Keratinocyte (primary cell): ENCODE measurements at regions not wholly inside any gene's neighbourhood (a gene's known extent, or its start where the extent isn't known, plus 50 kb on each side); places are given as distances from the start of the nearest gene placed in this dataset.

Source experiments
- DNase-seq: peaks from one replicate; pipeline ENCODE4 v3.0.0-alpha.2; 2011; ENCODE audit warnings: low read depth, missing footprints, low spot score
- FAIRE-seq: peaks from 2 replicates; lab custom pipeline; 2011; peaks lifted over from hg19 to GRCh38; lab: Jason Lieb, UNC
- H2AFZ ChIP-seq: 2 replicates; pipeline ENCODE4 v1.6.0; 2012; ENCODE audit warnings: low read length, control low read depth, inconsistent platforms; ENCODE audit not compliant: control insufficient read depth
- H3K27ac ChIP-seq: 2 replicates; pipeline ENCODE4 v1.5.1; 2011; ENCODE audit warnings: low read length; ENCODE audit not compliant: control insufficient read depth, insufficient read depth
- H3K27me3 ChIP-seq: 3 replicates; pipeline ENCODE4 v1.6.0; 2011; ENCODE audit warnings: low read length; ENCODE audit not compliant: control insufficient read depth, insufficient read depth; ENCODE audit errors: extremely low read depth
- H3K36me3 ChIP-seq, 2 experiments: 2 replicates in 1 of 2; 3 replicates in 1 of 2; pipeline ENCODE4 v1.5.1; 2011; ENCODE audit warnings: low read length in 2 of 2, mild to moderate bottlenecking in 1 of 2; ENCODE audit not compliant: control insufficient read depth in 2 of 2, insufficient read depth in 2 of 2; ENCODE audit errors: extremely low read depth in 1 of 2
- H3K4me1 ChIP-seq: 3 replicates; pipeline ENCODE4 v1.5.1; 2011; ENCODE audit warnings: low read length; ENCODE audit not compliant: control insufficient read depth, insufficient read depth; ENCODE audit errors: extremely low read depth
- H3K4me2 ChIP-seq: 3 replicates; pipeline ENCODE4 v1.6.0; 2011; ENCODE audit warnings: low read depth, low read length; ENCODE audit not compliant: control insufficient read depth, insufficient read depth; ENCODE audit errors: extremely low read depth
- H3K4me3 ChIP-seq, 3 experiments: fragments of 200-600 bp in 1 of 3; sonication (generic) in 1 of 3; 2 replicates in 2 of 3; 3 replicates in 1 of 3; pipeline ENCODE4 v1.5.1; 2011 to 2016; ENCODE audit warnings: low read length in 3 of 3, mild to moderate bottlenecking in 3 of 3, control low read depth in 2 of 3, inconsistent platforms in 1 of 3, low read depth in 1 of 3, mixed read lengths in 1 of 3, mixed run types in 1 of 3, moderate library complexity in 1 of 3; ENCODE audit not compliant: control insufficient read depth in 2 of 3, insufficient read depth in 2 of 3; ENCODE audit errors: extremely low read depth in 1 of 3
- H3K79me2 ChIP-seq: 2 replicates; pipeline ENCODE4 v1.6.0; 2012; ENCODE audit warnings: low read length; ENCODE audit not compliant: control insufficient read depth, insufficient read depth
- H3K9ac ChIP-seq: 3 replicates; pipeline ENCODE4 v1.6.0; 2011; ENCODE audit warnings: low read length; ENCODE audit not compliant: control insufficient read depth, insufficient read depth; ENCODE audit errors: extremely low read depth
- H3K9me1 ChIP-seq: 3 replicates; pipeline ENCODE4 v1.6.0; 2011; ENCODE audit warnings: low read length; ENCODE audit not compliant: control insufficient read depth, insufficient read depth; ENCODE audit errors: extremely low read depth
- H3K9me3 ChIP-seq: 2 replicates; pipeline ENCODE4 v1.5.1; 2012; ENCODE audit warnings: low read depth, low read length; ENCODE audit not compliant: control insufficient read depth
- H4K20me1 ChIP-seq: 3 replicates; pipeline ENCODE4 v1.6.0; 2011; ENCODE audit warnings: low read length; ENCODE audit not compliant: control insufficient read depth, insufficient read depth; ENCODE audit errors: extremely low read depth
- CTCF ChIP-seq, 3 experiments: IDR thresholded peaks in 1 of 3; conservative IDR thresholded peaks in 1 of 3; optimal IDR thresholded peaks in 1 of 3; 2 replicates in 2 of 3; 3 replicates in 1 of 3; pipeline versions ENCODE3 to v1.5.1; 2011; ENCODE audit warnings: low read length in 3 of 3, mild to moderate bottlenecking in 3 of 3, moderate library complexity in 2 of 3, control low read depth in 1 of 3, inconsistent platforms in 1 of 3; ENCODE audit not compliant: insufficient read depth in 2 of 3; ENCODE audit errors: extremely low read depth in 1 of 3
- EZH2 ChIP-seq: IDR thresholded peaks from one replicate; pipeline ENCODE4 v1.6.1; 2012; ENCODE audit warnings: inconsistent platforms, mild to moderate bottlenecking, low read length, moderate library complexity
- dilution Hi-C: fragments of 300-500 bp; cut with MboI; formaldehyde crosslinking; loops from one replicate; pipeline ENCODE4 v1.7.0; 2020; ENCODE audit warnings: low sequenced_read_pairs; ENCODE audit not compliant: extremely low pct_ligation_motif_present

GRCh38 chr14:31971612-31972011 is 105.5 kb upstream of the ARHGAP5 start:
- TF ChIP-seq EZH2 = no peak
- no peak for TF ChIP-seq CTCF (optimal IDR thresholded peaks at IDR 0.05 in 1 of 3, IDR thresholded peaks at IDR 0.05 in 1 of 3, conservative IDR thresholded peaks at IDR 0.05 in 1 of 3; ENCODE audit: extremely low read depth in 1 of 3, insufficient read depth in 2 of 3, low read length in 3 of 3)
- Histone ChIP-seq H4K20me1 (no peaks in the 10 kb centered on the region), H3K27ac (no peak overlapping the region), H3K4me3 (no peak overlapping the region), H3K27me3 (no peaks in the 10 kb centered on the region), H3K9me3 (no peaks in the 10 kb centered on the region), H3K36me3 (no peaks in the 10 kb centered on the region), H3K4me2 (no peak overlapping the region), H3K9me1 (no peaks in the 10 kb centered on the region), H3K79me2 (no peaks in the 10 kb centered on the region), H3K9ac (no peak overlapping the region), H3K4me1 (no peaks in the 10 kb centered on the region), H2AFZ (no peak overlapping the region)
- FAIRE-seq (no peak), DNase-seq (no peak)
- dilution Hi-C loops = no loop called here

GRCh38 chr14:31977001-31977556 is 100.0 kb upstream of the ARHGAP5 start:
- H2AFZ ChIP-seq = no peak overlapping the region
- no peak for DNase-seq
- H3K27ac ChIP-seq = no peak overlapping the region
- H3K4me2 ChIP-seq = no peak overlapping the region
- H3K4me3 ChIP-seq = no peak overlapping the region
- H3K27me3 ChIP-seq = no peaks in the 10 kb centered on the region
- no peaks in the 10 kb centered on the region for H3K4me1 ChIP-seq
- no peaks in the 10 kb centered on the region for H3K9me1 ChIP-seq
- dilution Hi-C loops = no loop called here
- H3K9ac ChIP-seq = no peak overlapping the region
- no peaks in the 10 kb centered on the region for H4K20me1 ChIP-seq
- no peaks in the 10 kb centered on the region for H3K9me3 ChIP-seq
- no peaks in the 10 kb centered on the region for H3K79me2 ChIP-seq
- no peak for FAIRE-seq
- TF ChIP-seq CTCF (optimal IDR thresholded peaks at IDR 0.05 in 1 of 3, IDR thresholded peaks at IDR 0.05 in 1 of 3, conservative IDR thresholded peaks at IDR 0.05 in 1 of 3; ENCODE audit: extremely low read depth in 1 of 3, insufficient read depth in 2 of 3, low read length in 3 of 3) (no peak), EZH2 (no peak)
- H3K36me3 ChIP-seq = no peaks in the 10 kb centered on the region
